WTC11 (cell line): ENCODE measurements at regions not wholly inside any gene's neighbourhood (a gene's known extent, or its start where the extent isn't known, plus 50 kb on each side); places are given as distances from the start of the nearest gene placed in this dataset.
A peak's percentile ranks its signal among the peaks of the same experiment; 100 is the strongest.

Source experiments
- ATAC-seq: fragments of 200-7000 bp; cut with Tn5 transposase; 2 replicates; pipeline ENCODE4 v1.10.0; 2021; ENCODE audit warnings: mild to moderate bottlenecking, moderate library complexity
- CTCF ChIA-PET: fragments of 300-600 bp; sonication (Branson Sonifier 250); formaldehyde crosslinking; loops from one replicate; lab custom pipeline; 2021; ENCODE audit warnings: antibody characterized with exemption; lab: Charles Lee
- POLR2A ChIA-PET: fragments of 350-600 bp; sonication (Branson Sonifier 250); formaldehyde crosslinking; loops from one replicate; lab custom pipeline; 2021; ENCODE audit warnings: antibody characterized with exemption; lab: Charles Lee
- DNase-seq: peaks from one replicate; pipeline ENCODE4 v3.0.0; 2021; ENCODE audit warnings: low spot score
- H3K27ac Mint-ChIP-seq: 2 replicates; pipeline ENCODE4 v1.8.0; 2021; ENCODE audit warnings: mixed read lengths
- H3K27me3 Mint-ChIP-seq: 2 replicates; pipeline ENCODE4 v1.8.0; 2021; ENCODE audit warnings: low read depth, mild to moderate bottlenecking, moderate library complexity, mixed read lengths
- H3K36me3 Mint-ChIP-seq: 2 replicates; pipeline ENCODE4 v1.8.0; 2021; ENCODE audit warnings: mixed read lengths
- H3K4me1 Mint-ChIP-seq: 2 replicates; pipeline ENCODE4 v1.8.0; 2022; ENCODE audit warnings: mixed read lengths
- H3K4me3 Mint-ChIP-seq: 2 replicates; pipeline ENCODE4 v1.8.0; 2021; ENCODE audit warnings: mild to moderate bottlenecking, moderate library complexity, mixed read lengths
- H3K9me3 Mint-ChIP-seq: 2 replicates; pipeline ENCODE4 v1.8.0; 2021; ENCODE audit warnings: mixed read lengths
- CREM ChIP-seq: sonication (generic); formaldehyde crosslinking; IDR thresholded peaks from 2 replicates; pipeline ENCODE4 v1.8.1; 2022; ENCODE audit warnings: mild to moderate bottlenecking, missing genetic modification reagents, moderate library complexity
- ESRRA ChIP-seq: sonication (generic); formaldehyde crosslinking; IDR thresholded peaks from 2 replicates; pipeline ENCODE4 v1.8.1; 2022; ENCODE audit warnings: mild to moderate bottlenecking, missing genetic modification reagents, borderline replicate concordance
- ETV6 ChIP-seq: sonication (generic); formaldehyde crosslinking; IDR thresholded peaks from 2 replicates; pipeline ENCODE4 v1.8.1; 2022; ENCODE audit warnings: mild to moderate bottlenecking, missing genetic modification reagents
- FOXK1 ChIP-seq: sonication (generic); formaldehyde crosslinking; IDR thresholded peaks from 2 replicates; pipeline ENCODE4 v1.8.0; 2022; ENCODE audit warnings: mild to moderate bottlenecking, moderate library complexity, missing genetic modification reagents
- GABPB1 ChIP-seq: sonication (generic); formaldehyde crosslinking; IDR thresholded peaks from 2 replicates; pipeline ENCODE4 v1.8.1; 2023; ENCODE audit warnings: mild to moderate bottlenecking, missing genetic modification reagents
- GRHL2 ChIP-seq: fragments of 250-450 bp; sonication (Bioruptor Pico); IDR thresholded peaks from 2 replicates; pipeline ENCODE4 v1.8.0; 2022; ENCODE audit warnings: mild to moderate bottlenecking, moderate library complexity; ENCODE audit not compliant: insufficient replicate concordance, severe bottlenecking
- GTF2I ChIP-seq: fragments of 250-450 bp; sonication (Bioruptor Pico); conservative IDR thresholded peaks from 2 replicates; pipeline ENCODE4 v1.4.0; 2021; ENCODE audit warnings: mild to moderate bottlenecking
- JUN ChIP-seq: sonication (generic); formaldehyde crosslinking; IDR thresholded peaks from 2 replicates; pipeline ENCODE4 v1.8.0; 2023; ENCODE audit warnings: mild to moderate bottlenecking, missing genetic modification reagents
- MYBL2 ChIP-seq: sonication (generic); formaldehyde crosslinking; IDR thresholded peaks from 2 replicates; pipeline ENCODE4 v1.8.1; 2023; ENCODE audit warnings: mild to moderate bottlenecking, moderate library complexity, missing genetic modification reagents
- NFATC4 ChIP-seq: fragments of 250-450 bp; sonication (Bioruptor Pico); IDR thresholded peaks from 2 replicates; pipeline ENCODE4 v1.9.0; 2021; ENCODE audit warnings: mild to moderate bottlenecking
- NR1H2 ChIP-seq: sonication (generic); formaldehyde crosslinking; IDR thresholded peaks from 2 replicates; pipeline ENCODE4 v1.9.0; 2021; ENCODE audit warnings: mild to moderate bottlenecking, moderate library complexity, missing genetic modification reagents
- RORB ChIP-seq: fragments of 250-450 bp; sonication (Bioruptor Pico); IDR thresholded peaks from 2 replicates; pipeline ENCODE4 v1.9.0; 2021; ENCODE audit warnings: mild to moderate bottlenecking
- SOX15 ChIP-seq: fragments of 250-450 bp; sonication (Bioruptor Pico); IDR thresholded peaks from 2 replicates; pipeline ENCODE4 v1.9.0; 2021; ENCODE audit warnings: mild to moderate bottlenecking
- TP53 ChIP-seq: sonication (generic); formaldehyde crosslinking; IDR thresholded peaks from 2 replicates; pipeline ENCODE4 v1.8.1; 2023; ENCODE audit warnings: mild to moderate bottlenecking, missing genetic modification reagents
- ZNF232 ChIP-seq: sonication (generic); formaldehyde crosslinking; IDR thresholded peaks from 2 replicates; pipeline ENCODE4 v1.8.0; 2022; ENCODE audit warnings: mild to moderate bottlenecking, missing genetic modification reagents
- ZNF396 ChIP-seq: fragments of 250-450 bp; sonication (Bioruptor Pico); IDR thresholded peaks from 2 replicates; pipeline ENCODE4 v1.8.0; 2021; ENCODE audit warnings: mild to moderate bottlenecking, moderate library complexity, borderline replicate concordance
- TF ChIP-seq, protein P1 (sequence below): sonication (generic); formaldehyde crosslinking; IDR thresholded peaks from 2 replicates; pipeline ENCODE4 v1.8.1; 2023; ENCODE audit warnings: mild to moderate bottlenecking, missing genetic modification reagents, moderate library complexity
- TF ChIP-seq, protein P2 (sequence below): sonication (generic); formaldehyde crosslinking; IDR thresholded peaks from 2 replicates; pipeline ENCODE4 v1.8.1; 2022; ENCODE audit warnings: mild to moderate bottlenecking, moderate library complexity, missing genetic modification reagents
- TF ChIP-seq, protein P3 (sequence below): sonication (generic); formaldehyde crosslinking; IDR thresholded peaks from 2 replicates; pipeline ENCODE4 v1.8.0; 2022; ENCODE audit warnings: mild to moderate bottlenecking, missing genetic modification reagents
- TF ChIP-seq, protein P4 (sequence below): fragments of 250-450 bp; sonication (Bioruptor Pico); IDR thresholded peaks from 2 replicates; pipeline ENCODE4 v1.9.0; 2021; ENCODE audit warnings: mild to moderate bottlenecking
- TF ChIP-seq, protein P5 (sequence below): sonication (generic); formaldehyde crosslinking; IDR thresholded peaks from 2 replicates; pipeline ENCODE4 v1.8.0; 2023; ENCODE audit warnings: missing genetic modification reagents, mild to moderate bottlenecking, borderline replicate concordance
- TF ChIP-seq, protein P6 (sequence below): fragments of 250-450 bp; sonication (Bioruptor Pico); IDR thresholded peaks from 2 replicates; pipeline ENCODE4 v1.8.0; 2021; ENCODE audit warnings: mild to moderate bottlenecking
- TF ChIP-seq, protein P7 (sequence below): sonication (generic); formaldehyde crosslinking; IDR thresholded peaks from 2 replicates; pipeline ENCODE4 v1.8.0; 2022; ENCODE audit warnings: mild to moderate bottlenecking, missing genetic modification reagents
- TF ChIP-seq, protein P8 (sequence below): sonication (generic); formaldehyde crosslinking; conservative IDR thresholded peaks from 2 replicates; pipeline ENCODE4 v1.8.1; 2022; ENCODE audit warnings: mild to moderate bottlenecking, missing genetic modification reagents

DNA sequence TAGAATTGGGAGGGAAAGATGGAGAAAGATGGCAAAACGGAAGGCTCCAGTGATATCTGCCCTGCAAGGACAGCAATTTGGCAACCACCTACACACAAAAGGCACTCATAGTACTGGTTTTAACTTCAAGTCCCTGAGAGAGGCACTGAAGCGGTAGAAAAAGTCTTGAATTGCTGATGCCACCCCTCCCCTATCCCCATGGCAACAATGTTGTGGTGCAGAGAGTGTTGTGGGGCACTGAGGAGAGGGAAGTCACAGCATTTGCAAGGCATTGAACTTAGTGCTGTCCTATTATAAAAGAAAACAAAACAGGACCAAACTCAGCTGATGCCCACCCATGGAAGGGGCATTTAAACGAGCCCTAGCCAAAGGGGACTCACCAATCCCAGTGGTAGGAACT, 343.7 kb downstream of the HAO1 start:
- DNase-seq: peak; percentile 16
- POLR2A ChIA-PET: no interaction called here
- CTCF ChIA-PET: no interaction called here

DNA sequence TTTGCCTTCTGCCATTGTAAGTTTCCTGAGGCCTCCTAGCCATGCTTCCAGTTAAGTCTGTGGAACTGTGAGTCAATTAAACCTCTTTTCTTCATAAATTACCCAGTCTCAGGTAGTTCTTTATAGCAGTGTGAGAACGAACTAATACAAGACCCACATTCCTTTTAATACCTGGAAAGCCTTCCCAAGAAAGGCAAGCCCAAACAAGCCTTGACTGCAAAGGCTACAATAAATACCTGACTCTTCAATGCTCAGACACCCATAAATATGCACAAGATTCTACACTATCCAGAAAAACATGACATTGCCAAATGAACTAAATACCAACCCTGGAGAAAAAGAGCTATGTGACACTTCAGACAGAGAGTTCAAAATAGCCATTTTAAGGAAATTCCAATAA, 338.8 kb downstream of the HAO1 start:
- ChIA-PET CTCF (no interaction called here), POLR2A (no interaction called here)
- TF ChIP-seq RORB (CRISPR knock-in tag) (no peak), MYBL2 (CRISPR knock-in tag) (no peak), GABPB1 (no peak), TP53 (CRISPR knock-in tag) (no peak), ZNF232 (CRISPR knock-in tag) (no peak), CREM (CRISPR knock-in tag) (no peak), NR1H2 (CRISPR knock-in tag) (no peak)
- TF ChIP-seq, protein P1, sequence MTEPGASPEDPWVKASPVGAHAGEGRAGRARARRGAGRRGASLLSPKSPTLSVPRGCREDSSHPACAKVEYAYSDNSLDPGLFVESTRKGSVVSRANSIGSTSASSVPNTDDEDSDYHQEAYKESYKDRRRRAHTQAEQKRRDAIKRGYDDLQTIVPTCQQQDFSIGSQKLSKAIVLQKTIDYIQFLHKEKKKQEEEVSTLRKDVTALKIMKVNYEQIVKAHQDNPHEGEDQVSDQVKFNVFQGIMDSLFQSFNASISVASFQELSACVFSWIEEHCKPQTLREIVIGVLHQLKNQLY: no peak
- TF ChIP-seq, protein P2, sequence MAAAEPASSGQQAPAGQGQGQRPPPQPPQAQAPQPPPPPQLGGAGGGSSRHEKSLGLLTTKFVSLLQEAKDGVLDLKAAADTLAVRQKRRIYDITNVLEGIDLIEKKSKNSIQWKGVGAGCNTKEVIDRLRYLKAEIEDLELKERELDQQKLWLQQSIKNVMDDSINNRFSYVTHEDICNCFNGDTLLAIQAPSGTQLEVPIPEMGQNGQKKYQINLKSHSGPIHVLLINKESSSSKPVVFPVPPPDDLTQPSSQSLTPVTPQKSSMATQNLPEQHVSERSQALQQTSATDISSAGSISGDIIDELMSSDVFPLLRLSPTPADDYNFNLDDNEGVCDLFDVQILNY (CRISPR knock-in tag): no peak
- TF ChIP-seq, protein P3, sequence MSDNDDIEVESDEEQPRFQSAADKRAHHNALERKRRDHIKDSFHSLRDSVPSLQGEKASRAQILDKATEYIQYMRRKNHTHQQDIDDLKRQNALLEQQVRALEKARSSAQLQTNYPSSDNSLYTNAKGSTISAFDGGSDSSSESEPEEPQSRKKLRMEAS: no peak
- Mint-ChIP-seq H3K27ac (peak overlapping the region; percentile 35; the same call in 1 of the 2 replicates), H3K4me1 (peaks cover 17% of the 10 kb centered on the region), H3K36me3 (no peaks in the 10 kb centered on the region), H3K27me3 (no peaks in the 10 kb centered on the region), H3K4me3 (no peak overlapping the region), H3K9me3 (peaks cover 5% of the 10 kb centered on the region; the same call in 1 of the 2 replicates)
- no peak for ATAC-seq
- no peak for DNase-seq

More for the DNA sequence above, 343.7 kb downstream of the HAO1 start:
- H3K27me3 Mint-ChIP-seq: no peaks in the 10 kb centered on the region
- no peak overlapping the region for H3K4me3 Mint-ChIP-seq
- peaks cover 11% of the 10 kb centered on the region for H3K9me3 Mint-ChIP-seq
- TF ChIP-seq NFATC4 (no peak), JUN (CRISPR knock-in tag) (no peak), SOX15 (CRISPR knock-in tag) (no peak), ETV6 (no peak), ESRRA (CRISPR knock-in tag) (no peak), FOXK1 (CRISPR knock-in tag) (no peak), GTF2I (CRISPR knock-in tag) (no peak), ZNF396 (CRISPR knock-in tag) (no peak), GRHL2 (CRISPR knock-in tag) (no peak)
- TF ChIP-seq, protein P4, sequence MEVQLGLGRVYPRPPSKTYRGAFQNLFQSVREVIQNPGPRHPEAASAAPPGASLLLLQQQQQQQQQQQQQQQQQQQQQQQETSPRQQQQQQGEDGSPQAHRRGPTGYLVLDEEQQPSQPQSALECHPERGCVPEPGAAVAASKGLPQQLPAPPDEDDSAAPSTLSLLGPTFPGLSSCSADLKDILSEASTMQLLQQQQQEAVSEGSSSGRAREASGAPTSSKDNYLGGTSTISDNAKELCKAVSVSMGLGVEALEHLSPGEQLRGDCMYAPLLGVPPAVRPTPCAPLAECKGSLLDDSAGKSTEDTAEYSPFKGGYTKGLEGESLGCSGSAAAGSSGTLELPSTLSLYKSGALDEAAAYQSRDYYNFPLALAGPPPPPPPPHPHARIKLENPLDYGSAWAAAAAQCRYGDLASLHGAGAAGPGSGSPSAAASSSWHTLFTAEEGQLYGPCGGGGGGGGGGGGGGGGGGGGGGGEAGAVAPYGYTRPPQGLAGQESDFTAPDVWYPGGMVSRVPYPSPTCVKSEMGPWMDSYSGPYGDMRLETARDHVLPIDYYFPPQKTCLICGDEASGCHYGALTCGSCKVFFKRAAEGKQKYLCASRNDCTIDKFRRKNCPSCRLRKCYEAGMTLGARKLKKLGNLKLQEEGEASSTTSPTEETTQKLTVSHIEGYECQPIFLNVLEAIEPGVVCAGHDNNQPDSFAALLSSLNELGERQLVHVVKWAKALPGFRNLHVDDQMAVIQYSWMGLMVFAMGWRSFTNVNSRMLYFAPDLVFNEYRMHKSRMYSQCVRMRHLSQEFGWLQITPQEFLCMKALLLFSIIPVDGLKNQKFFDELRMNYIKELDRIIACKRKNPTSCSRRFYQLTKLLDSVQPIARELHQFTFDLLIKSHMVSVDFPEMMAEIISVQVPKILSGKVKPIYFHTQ (CRISPR knock-in tag): no peak
- TF ChIP-seq, protein P5, sequence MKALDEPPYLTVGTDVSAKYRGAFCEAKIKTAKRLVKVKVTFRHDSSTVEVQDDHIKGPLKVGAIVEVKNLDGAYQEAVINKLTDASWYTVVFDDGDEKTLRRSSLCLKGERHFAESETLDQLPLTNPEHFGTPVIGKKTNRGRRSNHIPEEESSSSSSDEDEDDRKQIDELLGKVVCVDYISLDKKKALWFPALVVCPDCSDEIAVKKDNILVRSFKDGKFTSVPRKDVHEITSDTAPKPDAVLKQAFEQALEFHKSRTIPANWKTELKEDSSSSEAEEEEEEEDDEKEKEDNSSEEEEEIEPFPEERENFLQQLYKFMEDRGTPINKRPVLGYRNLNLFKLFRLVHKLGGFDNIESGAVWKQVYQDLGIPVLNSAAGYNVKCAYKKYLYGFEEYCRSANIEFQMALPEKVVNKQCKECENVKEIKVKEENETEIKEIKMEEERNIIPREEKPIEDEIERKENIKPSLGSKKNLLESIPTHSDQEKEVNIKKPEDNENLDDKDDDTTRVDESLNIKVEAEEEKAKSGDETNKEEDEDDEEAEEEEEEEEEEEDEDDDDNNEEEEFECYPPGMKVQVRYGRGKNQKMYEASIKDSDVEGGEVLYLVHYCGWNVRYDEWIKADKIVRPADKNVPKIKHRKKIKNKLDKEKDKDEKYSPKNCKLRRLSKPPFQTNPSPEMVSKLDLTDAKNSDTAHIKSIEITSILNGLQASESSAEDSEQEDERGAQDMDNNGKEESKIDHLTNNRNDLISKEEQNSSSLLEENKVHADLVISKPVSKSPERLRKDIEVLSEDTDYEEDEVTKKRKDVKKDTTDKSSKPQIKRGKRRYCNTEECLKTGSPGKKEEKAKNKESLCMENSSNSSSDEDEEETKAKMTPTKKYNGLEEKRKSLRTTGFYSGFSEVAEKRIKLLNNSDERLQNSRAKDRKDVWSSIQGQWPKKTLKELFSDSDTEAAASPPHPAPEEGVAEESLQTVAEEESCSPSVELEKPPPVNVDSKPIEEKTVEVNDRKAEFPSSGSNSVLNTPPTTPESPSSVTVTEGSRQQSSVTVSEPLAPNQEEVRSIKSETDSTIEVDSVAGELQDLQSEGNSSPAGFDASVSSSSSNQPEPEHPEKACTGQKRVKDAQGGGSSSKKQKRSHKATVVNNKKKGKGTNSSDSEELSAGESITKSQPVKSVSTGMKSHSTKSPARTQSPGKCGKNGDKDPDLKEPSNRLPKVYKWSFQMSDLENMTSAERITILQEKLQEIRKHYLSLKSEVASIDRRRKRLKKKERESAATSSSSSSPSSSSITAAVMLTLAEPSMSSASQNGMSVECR (CRISPR knock-in tag): no peak
- TF ChIP-seq, protein P6, sequence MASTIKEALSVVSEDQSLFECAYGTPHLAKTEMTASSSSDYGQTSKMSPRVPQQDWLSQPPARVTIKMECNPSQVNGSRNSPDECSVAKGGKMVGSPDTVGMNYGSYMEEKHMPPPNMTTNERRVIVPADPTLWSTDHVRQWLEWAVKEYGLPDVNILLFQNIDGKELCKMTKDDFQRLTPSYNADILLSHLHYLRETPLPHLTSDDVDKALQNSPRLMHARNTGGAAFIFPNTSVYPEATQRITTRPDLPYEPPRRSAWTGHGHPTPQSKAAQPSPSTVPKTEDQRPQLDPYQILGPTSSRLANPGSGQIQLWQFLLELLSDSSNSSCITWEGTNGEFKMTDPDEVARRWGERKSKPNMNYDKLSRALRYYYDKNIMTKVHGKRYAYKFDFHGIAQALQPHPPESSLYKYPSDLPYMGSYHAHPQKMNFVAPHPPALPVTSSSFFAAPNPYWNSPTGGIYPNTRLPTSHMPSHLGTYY: no peak
- TF ChIP-seq, protein P7, sequence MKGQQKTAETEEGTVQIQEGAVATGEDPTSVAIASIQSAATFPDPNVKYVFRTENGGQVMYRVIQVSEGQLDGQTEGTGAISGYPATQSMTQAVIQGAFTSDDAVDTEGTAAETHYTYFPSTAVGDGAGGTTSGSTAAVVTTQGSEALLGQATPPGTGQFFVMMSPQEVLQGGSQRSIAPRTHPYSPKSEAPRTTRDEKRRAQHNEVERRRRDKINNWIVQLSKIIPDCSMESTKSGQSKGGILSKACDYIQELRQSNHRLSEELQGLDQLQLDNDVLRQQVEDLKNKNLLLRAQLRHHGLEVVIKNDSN (CRISPR knock-in tag): no peak
- TF ChIP-seq, protein P8, sequence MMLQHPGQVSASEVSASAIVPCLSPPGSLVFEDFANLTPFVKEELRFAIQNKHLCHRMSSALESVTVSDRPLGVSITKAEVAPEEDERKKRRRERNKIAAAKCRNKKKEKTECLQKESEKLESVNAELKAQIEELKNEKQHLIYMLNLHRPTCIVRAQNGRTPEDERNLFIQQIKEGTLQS (CRISPR knock-in tag): no peak
- TF ChIP-seq, protein P3: no peak
- peaks cover 3% of the 10 kb centered on the region for H3K36me3 Mint-ChIP-seq
- peak; percentile 69 for ATAC-seq
- no peak overlapping the region for H3K27ac Mint-ChIP-seq
- peaks cover 12% of the 10 kb centered on the region for H3K4me1 Mint-ChIP-seq
